Fibroblast of lung (primary cell): ENCODE measurements at regions not wholly inside any gene's neighbourhood (a gene's known extent, or its start where the extent isn't known, plus 50 kb on each side); places are given as distances from the start of the nearest gene placed in this dataset.
A peak's percentile ranks its signal among the peaks of the same experiment; 100 is the strongest.

Experiments used
- DNase-seq, 2 donors: peaks; one replicate each; pipeline versions ENCODE4 v3.0.0 to v3.0.0-alpha.2; 2010; ENCODE audit warnings: low read depth in 2 of 2
- H2AFZ ChIP-seq: 2 replicates; pipeline ENCODE4 v1.5.1; 2012; ENCODE audit warnings: low read length, control low read depth, inconsistent platforms
- H3K27ac ChIP-seq: 2 replicates; pipeline ENCODE4 v1.5.1; 2011; ENCODE audit warnings: low read length, control low read depth; ENCODE audit not compliant: insufficient read depth
- H3K27me3 ChIP-seq: 2 replicates; pipeline ENCODE4 v1.5.1; 2011; ENCODE audit warnings: mild to moderate bottlenecking, low read length; ENCODE audit not compliant: control insufficient read depth, insufficient read depth
- H3K36me3 ChIP-seq: 2 replicates; pipeline ENCODE4 v1.5.1; 2011; ENCODE audit warnings: low read length; ENCODE audit not compliant: control insufficient read depth, insufficient read depth
- H3K4me1 ChIP-seq: 2 replicates; pipeline ENCODE4 v1.5.1; 2011; ENCODE audit warnings: low read length; ENCODE audit not compliant: control insufficient read depth, insufficient read depth; ENCODE audit errors: extremely low read depth
- H3K4me2 ChIP-seq: 2 replicates; pipeline ENCODE4 v1.5.1; 2011; ENCODE audit warnings: low read length, control low read depth; ENCODE audit not compliant: insufficient read depth; ENCODE audit errors: extremely low read depth
- H3K4me3 ChIP-seq, 4 experiments: fragments of 200-600 bp in 1 of 4; sonication (generic) in 1 of 4; replicated peaks in 1 of 4; 2 replicates each; pipeline ENCODE4 v1.5.1; 2011 to 2016; ENCODE audit warnings: low read length in 4 of 4, low read depth in 3 of 4, mild to moderate bottlenecking in 3 of 4, control low read depth in 2 of 4, inconsistent platforms in 1 of 4, mixed read lengths in 1 of 4; ENCODE audit not compliant: insufficient read depth in 1 of 4; ENCODE audit errors: control extremely low read depth in 1 of 4
- H3K79me2 ChIP-seq: 2 replicates; pipeline ENCODE4 v1.5.1; 2012; ENCODE audit warnings: mild to moderate bottlenecking, low read length, inconsistent platforms; ENCODE audit not compliant: control insufficient read depth, insufficient read depth
- H3K9ac ChIP-seq: 2 replicates; pipeline ENCODE4 v1.5.1; 2011; ENCODE audit warnings: mild to moderate bottlenecking, low read length, control low read depth; ENCODE audit not compliant: insufficient read depth
- H3K9me3 ChIP-seq: 2 replicates; pipeline ENCODE4 v1.5.1; 2012; ENCODE audit warnings: low read depth, low read length; ENCODE audit not compliant: control insufficient read depth, insufficient read depth
- H4K20me1 ChIP-seq: 2 replicates; pipeline ENCODE4 v1.5.1; 2011; ENCODE audit warnings: low read length; ENCODE audit not compliant: control insufficient read depth, insufficient read depth; ENCODE audit errors: extremely low read depth
- EZH2 ChIP-seq: IDR thresholded peaks from 2 replicates; pipeline ENCODE4 v1.5.1; 2012; ENCODE audit warnings: low read length, control low read depth, mild to moderate bottlenecking; ENCODE audit errors: missing control alignments
- TF ChIP-seq, protein P1 (sequence below), 2 donors: IDR thresholded peaks in 1 of 2; conservative IDR thresholded peaks in 1 of 2; 1 replicate in 1 of 2; 2 replicates in 1 of 2; pipeline ENCODE4 v1.5.1; 2011 to 2012; ENCODE audit warnings: low read length in 2 of 2, control low read depth in 1 of 2, inconsistent platforms in 1 of 2, low read depth in 1 of 2, mild to moderate bottlenecking in 1 of 2

GRCh38 chr4:180105362-180105761 lies 2137.8 kb upstream of the TENM3 start:
- no peak overlapping the region for H2AFZ ChIP-seq
- TF ChIP-seq, protein P1, sequence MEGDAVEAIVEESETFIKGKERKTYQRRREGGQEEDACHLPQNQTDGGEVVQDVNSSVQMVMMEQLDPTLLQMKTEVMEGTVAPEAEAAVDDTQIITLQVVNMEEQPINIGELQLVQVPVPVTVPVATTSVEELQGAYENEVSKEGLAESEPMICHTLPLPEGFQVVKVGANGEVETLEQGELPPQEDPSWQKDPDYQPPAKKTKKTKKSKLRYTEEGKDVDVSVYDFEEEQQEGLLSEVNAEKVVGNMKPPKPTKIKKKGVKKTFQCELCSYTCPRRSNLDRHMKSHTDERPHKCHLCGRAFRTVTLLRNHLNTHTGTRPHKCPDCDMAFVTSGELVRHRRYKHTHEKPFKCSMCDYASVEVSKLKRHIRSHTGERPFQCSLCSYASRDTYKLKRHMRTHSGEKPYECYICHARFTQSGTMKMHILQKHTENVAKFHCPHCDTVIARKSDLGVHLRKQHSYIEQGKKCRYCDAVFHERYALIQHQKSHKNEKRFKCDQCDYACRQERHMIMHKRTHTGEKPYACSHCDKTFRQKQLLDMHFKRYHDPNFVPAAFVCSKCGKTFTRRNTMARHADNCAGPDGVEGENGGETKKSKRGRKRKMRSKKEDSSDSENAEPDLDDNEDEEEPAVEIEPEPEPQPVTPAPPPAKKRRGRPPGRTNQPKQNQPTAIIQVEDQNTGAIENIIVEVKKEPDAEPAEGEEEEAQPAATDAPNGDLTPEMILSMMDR (conservative IDR thresholded peaks at IDR 0.05 in 1 of 2, IDR thresholded peaks at IDR 0.05 in 1 of 2; ENCODE audit: low read depth in 1 of 2, low read length in 2 of 2), result no peak
- TF ChIP-seq EZH2, result no peak
- no peak for DNase-seq
- no peak overlapping the region for H3K27ac ChIP-seq
- no peaks in the 10 kb centered on the region for H3K9me3 ChIP-seq
- no peak overlapping the region for H3K4me3 ChIP-seq
- no peak overlapping the region for H3K4me2 ChIP-seq
- H3K9ac ChIP-seq, result no peak overlapping the region
- no peaks in the 10 kb centered on the region for H3K27me3 ChIP-seq
- H3K4me1 ChIP-seq, result no peaks in the 10 kb centered on the region
- no peaks in the 10 kb centered on the region for H4K20me1 ChIP-seq
- no peaks in the 10 kb centered on the region for H3K36me3 ChIP-seq
- H3K79me2 ChIP-seq, result no peaks in the 10 kb centered on the region

- TF ChIP-seq, protein P1 (conservative IDR thresholded peaks at IDR 0.05 in 1 of 2, IDR thresholded peaks at IDR 0.05 in 1 of 2; ENCODE audit: low read depth in 1 of 2, low read length in 2 of 2), result no peak
- TF ChIP-seq EZH2, result no peak
Measured at GRCh38 chr4:180106122-180106521, 2137.1 kb upstream of the TENM3 start.

DNA sequence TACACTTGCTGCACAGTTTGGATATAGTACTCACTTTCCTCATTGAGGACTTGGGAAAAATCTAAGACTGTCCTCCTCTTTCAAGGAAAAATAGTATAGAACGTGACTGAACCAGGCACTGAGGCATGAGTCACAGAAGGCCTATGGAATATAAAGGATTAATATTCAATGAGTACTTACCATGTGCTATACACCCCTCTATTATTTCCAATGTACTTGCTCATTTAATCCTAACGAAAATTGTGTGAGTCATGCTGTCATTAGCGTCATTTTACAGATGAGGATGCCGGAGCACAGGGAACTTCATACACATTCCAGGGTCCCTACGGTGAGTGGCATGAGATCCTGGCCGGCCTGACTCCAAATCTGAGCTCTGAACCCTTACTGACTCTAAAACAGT lies 2136.2 kb upstream of the TENM3 start:
- Histone ChIP-seq H3K4me3 (no peak overlapping the region), H2AFZ (no peak overlapping the region), H3K9me3 (no peaks in the 10 kb centered on the region), H3K4me1 (no peaks in the 10 kb centered on the region), H3K79me2 (no peaks in the 10 kb centered on the region), H4K20me1 (no peaks in the 10 kb centered on the region), H3K4me2 (no peak overlapping the region), H3K36me3 (no peaks in the 10 kb centered on the region), H3K27me3 (no peaks in the 10 kb centered on the region), H3K9ac (no peak overlapping the region), H3K27ac (no peak overlapping the region)
- TF ChIP-seq, protein P1 (conservative IDR thresholded peaks at IDR 0.05 in 1 of 2, IDR thresholded peaks at IDR 0.05 in 1 of 2; ENCODE audit: low read depth in 1 of 2, low read length in 2 of 2), result no peak
- TF ChIP-seq EZH2, result no peak
- no peak for DNase-seq

More at GRCh38 chr4:180106122-180106521, 2137.1 kb upstream of the TENM3 start:
- H3K27ac ChIP-seq, result no peak overlapping the region
- no peaks in the 10 kb centered on the region for H3K36me3 ChIP-seq
- no peaks in the 10 kb centered on the region for H3K9me3 ChIP-seq
- H3K9ac ChIP-seq, result no peak overlapping the region
- H3K79me2 ChIP-seq, result no peaks in the 10 kb centered on the region
- no peak overlapping the region for H2AFZ ChIP-seq
- no peak overlapping the region for H3K4me3 ChIP-seq
- peak; percentile 31 to 51 for DNase-seq
- H3K4me2 ChIP-seq, result no peak overlapping the region
- H4K20me1 ChIP-seq, result no peaks in the 10 kb centered on the region
- no peaks in the 10 kb centered on the region for H3K27me3 ChIP-seq
- H3K4me1 ChIP-seq, result no peaks in the 10 kb centered on the region
